Endothelial cell of umbilical vein (primary cell): ENCODE measurements at regions not wholly inside any gene's neighbourhood (a gene's known extent, or its start where the extent isn't known, plus 50 kb on each side); places are given as distances from the start of the nearest gene placed in this dataset.

ENCODE experiments used
- MYC ChIP-seq: IDR thresholded peaks from one replicate; pipeline ENCODE4 v1.6.1; 2011; ENCODE audit warnings: mild to moderate bottlenecking, low read depth, low read length
- POLR2A ChIP-seq: IDR thresholded peaks from 2 replicates; pipeline ENCODE4 v1.6.1; 2012; ENCODE audit warnings: low read depth, mild to moderate bottlenecking, control low read depth, low read length
- TF ChIP-seq, protein P1 (sequence below), 2 donors: IDR thresholded peaks; 1 replicate in 1 of 2; 2 replicates in 1 of 2; pipeline ENCODE4 v1.5.1; 2011; ENCODE audit warnings: low read length in 2 of 2, mild to moderate bottlenecking in 2 of 2, moderate library complexity in 2 of 2, control low read depth in 1 of 2, inconsistent platforms in 1 of 2, low read depth in 1 of 2; ENCODE audit not compliant: insufficient read depth in 1 of 2; ENCODE audit errors: extremely low read depth in 1 of 2

DNA sequence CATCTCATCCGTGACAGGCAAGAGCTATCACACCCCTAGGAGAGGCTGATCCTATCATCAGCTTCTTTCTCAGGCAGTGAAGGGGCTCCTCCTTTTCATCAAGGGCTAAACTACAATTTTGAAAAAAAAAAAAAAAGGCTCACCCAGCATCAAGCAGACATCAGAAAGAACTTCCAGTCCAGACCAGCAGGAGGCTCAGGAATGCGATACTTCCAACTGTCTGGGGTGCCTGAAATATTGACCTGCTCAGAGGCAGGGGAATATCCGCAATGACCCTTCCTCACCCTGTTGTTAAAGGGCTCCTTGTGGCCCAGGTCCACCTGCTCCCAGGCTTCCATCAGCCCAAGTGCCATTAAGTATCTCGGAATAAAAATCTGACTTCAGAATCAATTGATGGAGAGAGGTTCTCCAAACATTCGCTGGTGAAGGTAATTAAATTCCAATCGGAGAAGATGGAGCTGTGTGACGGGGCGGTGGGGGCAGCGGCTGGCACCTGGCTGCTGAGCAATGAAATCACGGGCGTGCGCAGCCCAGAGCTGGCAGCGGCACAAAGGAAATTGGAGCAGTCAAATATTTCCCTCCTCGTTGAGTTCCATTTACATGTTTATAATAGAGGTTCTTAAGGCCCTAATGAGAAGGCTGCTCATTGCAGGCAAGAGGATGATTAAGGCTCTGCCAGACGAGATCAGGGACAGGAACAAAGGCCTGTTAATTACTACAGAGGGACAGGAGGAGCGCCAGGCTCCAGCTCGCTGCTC lies 69.0 kb upstream of the THY1 start:
- no peak for TF ChIP-seq POLR2A
- TF ChIP-seq, protein P1, sequence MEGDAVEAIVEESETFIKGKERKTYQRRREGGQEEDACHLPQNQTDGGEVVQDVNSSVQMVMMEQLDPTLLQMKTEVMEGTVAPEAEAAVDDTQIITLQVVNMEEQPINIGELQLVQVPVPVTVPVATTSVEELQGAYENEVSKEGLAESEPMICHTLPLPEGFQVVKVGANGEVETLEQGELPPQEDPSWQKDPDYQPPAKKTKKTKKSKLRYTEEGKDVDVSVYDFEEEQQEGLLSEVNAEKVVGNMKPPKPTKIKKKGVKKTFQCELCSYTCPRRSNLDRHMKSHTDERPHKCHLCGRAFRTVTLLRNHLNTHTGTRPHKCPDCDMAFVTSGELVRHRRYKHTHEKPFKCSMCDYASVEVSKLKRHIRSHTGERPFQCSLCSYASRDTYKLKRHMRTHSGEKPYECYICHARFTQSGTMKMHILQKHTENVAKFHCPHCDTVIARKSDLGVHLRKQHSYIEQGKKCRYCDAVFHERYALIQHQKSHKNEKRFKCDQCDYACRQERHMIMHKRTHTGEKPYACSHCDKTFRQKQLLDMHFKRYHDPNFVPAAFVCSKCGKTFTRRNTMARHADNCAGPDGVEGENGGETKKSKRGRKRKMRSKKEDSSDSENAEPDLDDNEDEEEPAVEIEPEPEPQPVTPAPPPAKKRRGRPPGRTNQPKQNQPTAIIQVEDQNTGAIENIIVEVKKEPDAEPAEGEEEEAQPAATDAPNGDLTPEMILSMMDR (IDR thresholded peaks at IDR 0.05; ENCODE audit: extremely low read depth in 1 of 2, insufficient read depth in 1 of 2, low read depth in 1 of 2, low read length in 2 of 2): peak; percentile 7 to 15
- TF ChIP-seq MYC: no peak
